NCI-H1417 treated with DMSO at 0.1 percent for 48 hours (cell line): ENCODE measurements at regions not wholly inside any gene's neighbourhood (a gene's known extent, or its start where the extent isn't known, plus 50 kb on each side); places are given as distances from the start of the nearest gene placed in this dataset.

Experiments used
- DNase-seq: peaks from one replicate; lab custom pipeline; 2025; lab: John Stamatoyannopoulos, UW

GRCh38 chr20:7257099-7257498, 489.6 kb downstream of the BMP2 start:
- peak; percentile 26 for DNase-seq

- DNase-seq = no peak
These were observed 490.4 kb downstream of the BMP2 start for GRCh38 chr20:7257692-7258466.

- no peak for DNase-seq
These were observed 495.3 kb downstream of the BMP2 start for GRCh38 chr20:7262803-7263202.

- no peak for DNase-seq
These were observed 496.7 kb downstream of the BMP2 start for GRCh38 chr20:7264137-7264536.

- no peak for DNase-seq
These were observed 502.0 kb downstream of the BMP2 start for GRCh38 chr20:7269452-7269851.

GRCh38 chr20:7272512-7272911, 505.0 kb downstream of the BMP2 start:
- DNase-seq = no peak

GRCh38 chr20:7274870-7275269, 507.4 kb downstream of the BMP2 start:
- DNase-seq = no peak

- no peak for DNase-seq
These were observed 508.3 kb downstream of the BMP2 start for GRCh38 chr20:7275645-7276237.

- DNase-seq = peak; percentile 54
These were observed 518.6 kb downstream of the BMP2 start for GRCh38 chr20:7285918-7286556.

GRCh38 chr20:7291323-7291943, 523.9 kb downstream of the BMP2 start:
- DNase-seq = no peak

GRCh38 chr20:7291946-7292345, 524.5 kb downstream of the BMP2 start:
- no peak for DNase-seq

- DNase-seq = no peak
These were observed 527.4 kb downstream of the BMP2 start for GRCh38 chr20:7294816-7295360.

GRCh38 chr20:7301807-7302206, 534.3 kb downstream of the BMP2 start:
- DNase-seq = no peak

- DNase-seq = no peak
These were observed 534.8 kb downstream of the BMP2 start for GRCh38 chr20:7302250-7302649.

GRCh38 chr20:7305976-7306375, 538.5 kb downstream of the BMP2 start:
- DNase-seq = no peak

- DNase-seq = no peak
These were observed 540.7 kb downstream of the BMP2 start for GRCh38 chr20:7308163-7308562.

GRCh38 chr20:7313047-7313446, 545.6 kb downstream of the BMP2 start:
- DNase-seq = no peak

- DNase-seq = no peak
These were observed 556.5 kb downstream of the BMP2 start for GRCh38 chr20:7323957-7324356.

GRCh38 chr20:7327810-7328209, 560.3 kb downstream of the BMP2 start:
- no peak for DNase-seq

- DNase-seq = no peak
These were observed 563.4 kb downstream of the BMP2 start for GRCh38 chr20:7330850-7331249.

- DNase-seq = no peak
These were observed 564.7 kb downstream of the BMP2 start for GRCh38 chr20:7332169-7332568.

- DNase-seq = no peak
These were observed 566.4 kb downstream of the BMP2 start for GRCh38 chr20:7333841-7334240.

- DNase-seq = no peak
These were observed 578.5 kb downstream of the BMP2 start for GRCh38 chr20:7346026-7346425.
